H1 (cell line): ENCODE measurements at regions not wholly inside any gene's neighbourhood (a gene's known extent, or its start where the extent isn't known, plus 50 kb on each side); places are given as distances from the start of the nearest gene placed in this dataset.

ENCODE experiments used
- BRCA1 ChIP-seq: IDR thresholded peaks from 2 replicates; pipeline ENCODE4 v1.6.1; 2012; ENCODE audit warnings: low read depth, low read length, improper control_type of control experiment
- CHD2 ChIP-seq: IDR thresholded peaks from 2 replicates; pipeline ENCODE4 v1.6.1; 2012; ENCODE audit warnings: low read length, improper control_type of control experiment
- KDM5A ChIP-seq: fragments of 200-600 bp; IDR thresholded peaks from 2 replicates; pipeline ENCODE4 v1.7.1; 2012; ENCODE audit warnings: mild to moderate bottlenecking, low read length, inconsistent platforms, mixed read lengths
- MAX ChIP-seq: IDR thresholded peaks from 2 replicates; pipeline ENCODE4 v1.6.1; 2012; ENCODE audit warnings: inconsistent platforms
- TCF12 ChIP-seq: IDR thresholded peaks from 2 replicates; pipeline ENCODE4 v1.6.1; 2011; ENCODE audit warnings: low read depth, mild to moderate bottlenecking, low read length
- TEAD4 ChIP-seq: IDR thresholded peaks from 2 replicates; pipeline ENCODE4 v1.6.1; 2012; ENCODE audit warnings: low read depth, low read length, inconsistent platforms, mixed read lengths

- TF ChIP-seq MAX (no peak), TEAD4 (no peak), CHD2 (no peak), BRCA1 (no peak), KDM5A (no peak), TCF12 (no peak)
Observed at GRCh38 chr14:83118029-83118428, 1584.4 kb upstream of the SEL1L start (continued).
